Mesodermal cell (in vitro differentiated cells): ENCODE measurements at regions not wholly inside any gene's neighbourhood (a gene's known extent, or its start where the extent isn't known, plus 50 kb on each side); places are given as distances from the start of the nearest gene placed in this dataset.
"Not testable (repeated sequence)": the region's sequence is repeated elsewhere in the genome, so short reads cannot be mapped to it uniquely, and the experiment has no call there.

ENCODE experiments used
- H3K27ac ChIP-seq: 2 replicates; pipeline ENCODE4 v1.7.0; 2013; ENCODE audit warnings: mild to moderate bottlenecking, low read depth, low read length, moderate library complexity; ENCODE audit not compliant: severe bottlenecking
- H3K36me3 ChIP-seq: 2 replicates; pipeline ENCODE4 v1.7.1; 2013; ENCODE audit warnings: mild to moderate bottlenecking, low read length, moderate library complexity; ENCODE audit not compliant: control insufficient read depth, insufficient read depth
- H3K4me1 ChIP-seq: one replicate; pipeline ENCODE4 v1.7.1; 2013; ENCODE audit warnings: mild to moderate bottlenecking, low read length; ENCODE audit not compliant: insufficient read depth, control insufficient read depth, poor library complexity, severe bottlenecking
- H3K4me3 ChIP-seq: 2 replicates; pipeline ENCODE4 v1.7.0; 2013; ENCODE audit warnings: low read length, control low read depth, mild to moderate bottlenecking; ENCODE audit not compliant: insufficient read depth, poor library complexity, severe bottlenecking; ENCODE audit errors: extremely low read depth
- H3K9me3 ChIP-seq: 2 replicates; pipeline ENCODE4 v1.7.1; 2013; ENCODE audit warnings: mild to moderate bottlenecking, low read length, moderate library complexity; ENCODE audit not compliant: control insufficient read depth
- WGBS, 2 experiments: methylation state at CpG; one replicate each; pipeline ENCODE4 v1.1.5; 2013; ENCODE audit warnings: missing lambda C conversion rate in 2 of 2; ENCODE audit not compliant: insufficient coverage in 2 of 2; 5-methylcytosine and 5-hydroxymethylcytosine counted together

DNA sequence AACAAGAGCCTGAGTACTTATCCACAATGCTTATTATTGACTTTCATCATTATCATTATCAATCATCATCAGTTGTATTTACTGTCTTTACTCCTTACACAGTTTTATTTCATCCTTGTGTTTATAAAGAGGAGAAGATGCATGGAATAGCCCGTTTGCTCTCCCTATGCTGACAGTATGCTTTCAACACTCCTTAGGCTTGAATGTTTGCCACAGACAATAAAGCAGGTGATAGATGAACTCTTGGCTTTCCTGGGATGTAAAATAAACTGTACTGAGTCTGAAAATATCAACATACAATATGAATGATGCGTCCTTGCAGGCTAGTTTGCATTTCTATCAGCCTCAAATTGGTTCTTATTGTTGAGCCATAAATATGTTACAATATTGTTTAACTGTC lies 891.8 kb upstream of the NCAM2 start:
- no peaks in the 10 kb centered on the region for H3K36me3 ChIP-seq
- H3K4me3 ChIP-seq: no peak overlapping the region
- WGBS, 2 experiments: no CpG with 5 or more reads among the region's 2 CpGs
- no peaks in the 10 kb centered on the region for H3K4me1 ChIP-seq
- H3K9me3 ChIP-seq: no peaks in the 10 kb centered on the region
- H3K27ac ChIP-seq: no peak overlapping the region

DNA sequence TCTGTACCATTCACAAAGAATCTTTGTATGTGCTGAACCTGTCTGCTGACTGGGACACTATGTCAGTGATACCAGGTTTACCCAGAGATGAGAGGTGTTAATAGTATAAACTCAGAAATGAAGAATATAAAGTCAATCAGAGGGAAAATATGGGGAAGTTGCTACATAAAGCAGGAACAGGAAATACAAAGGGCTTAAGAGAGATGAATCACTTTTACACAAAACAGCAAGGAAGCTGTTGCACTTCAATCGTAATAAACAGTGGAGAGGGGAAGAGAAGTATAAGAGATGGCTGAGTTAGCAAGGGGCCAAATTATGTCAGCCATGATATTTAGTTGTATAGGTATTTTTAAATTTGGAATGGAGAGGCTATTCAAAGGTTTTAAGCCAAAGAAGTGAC lies 890.2 kb upstream of the NCAM2 start:
- H3K36me3 ChIP-seq: no peaks in the 10 kb centered on the region
- H3K9me3 ChIP-seq: no peaks in the 10 kb centered on the region
- H3K27ac ChIP-seq: no peak overlapping the region
- H3K4me1 ChIP-seq: no peaks in the 10 kb centered on the region
- 86 to 100% methylated on average over 1 of the region's 1 CpG for WGBS, 2 experiments
- no peak overlapping the region for H3K4me3 ChIP-seq

DNA sequence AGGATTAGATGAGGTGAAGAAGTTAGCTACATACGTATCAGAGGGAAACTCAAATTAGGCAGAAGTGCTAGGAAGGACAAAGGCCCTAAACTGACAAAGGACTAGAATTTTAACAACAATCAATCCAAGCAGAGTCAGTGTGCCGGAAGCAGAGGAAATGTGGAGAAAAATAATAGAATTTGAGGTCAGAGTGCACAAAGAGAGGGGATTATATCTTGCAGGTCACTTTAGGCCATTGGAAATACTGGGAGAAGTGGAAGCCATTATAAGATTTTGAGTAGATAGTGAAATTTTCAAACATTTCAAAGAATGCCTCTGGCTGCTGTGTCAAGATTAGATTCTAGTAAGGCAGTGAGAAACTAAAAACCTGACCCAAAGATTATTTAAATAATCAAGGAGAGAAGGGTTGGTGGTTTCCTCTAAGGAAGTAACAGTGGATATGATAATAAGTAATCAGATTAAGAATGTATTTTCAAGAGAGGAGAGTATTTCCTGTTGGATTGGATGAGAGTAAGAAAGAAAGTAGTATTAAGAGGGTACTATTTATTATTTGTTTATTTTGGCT lies 889.2 kb upstream of the NCAM2 start:
- Histone ChIP-seq H3K36me3 (no peaks in the 10 kb centered on the region), H3K4me3 (no peak overlapping the region), H3K9me3 (no peaks in the 10 kb centered on the region), H3K27ac (no peak overlapping the region), H3K4me1 (no peaks in the 10 kb centered on the region)
- WGBS, 2 experiments: 92 to 100% methylated on average over 1 to 2 of the region's 2 CpGs

DNA sequence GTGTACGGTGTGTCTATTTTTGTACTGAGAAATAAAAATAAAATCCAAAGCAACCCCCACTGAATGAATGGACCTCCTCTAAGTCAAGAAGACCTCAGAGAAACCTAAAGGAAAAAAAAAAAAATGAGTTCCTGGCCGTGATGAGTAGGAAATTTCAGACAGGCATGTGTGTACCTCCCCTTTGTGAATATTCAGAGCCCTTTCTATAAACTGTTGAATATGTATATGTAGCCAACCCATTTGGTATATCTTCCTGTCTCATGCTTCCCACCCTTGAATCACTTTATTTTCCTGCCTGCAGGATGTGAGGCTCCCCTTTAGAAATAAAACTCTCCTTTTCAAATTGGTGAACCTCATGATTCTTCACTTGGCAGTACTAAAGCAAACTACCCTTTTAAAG lies 887.8 kb upstream of the NCAM2 start:
- H3K36me3 ChIP-seq: no peaks in the 10 kb centered on the region
- no CpG with 5 or more reads among the region's 2 CpGs for WGBS, 2 experiments
- H3K9me3 ChIP-seq: no peaks in the 10 kb centered on the region
- no peak overlapping the region for H3K4me3 ChIP-seq
- no peak overlapping the region for H3K27ac ChIP-seq
- H3K4me1 ChIP-seq: no peaks in the 10 kb centered on the region

DNA sequence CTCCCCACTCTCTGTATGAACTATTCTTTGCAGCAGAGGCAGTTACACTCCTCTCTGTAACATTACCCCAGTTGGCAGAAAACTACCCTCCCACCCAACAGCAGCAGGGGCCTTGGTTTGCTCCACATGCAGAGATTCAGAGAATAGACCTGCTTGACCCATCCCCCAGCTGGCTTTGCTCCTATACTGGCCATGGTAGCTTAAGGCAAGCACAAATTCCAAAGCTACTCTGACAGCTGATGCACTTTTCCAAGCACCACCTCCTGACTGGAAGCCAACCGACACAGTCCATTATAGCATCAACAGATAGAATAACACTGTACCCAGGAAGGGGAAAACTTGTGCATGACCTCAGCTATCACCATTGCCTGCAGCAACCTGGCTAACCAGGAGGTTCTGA lies 846.5 kb upstream of the NCAM2 start:
- WGBS, 2 experiments: 80 to 86% methylated on average over 1 of the region's 1 CpG
- peaks cover 12% of the 10 kb centered on the region for H3K9me3 ChIP-seq
- H3K4me1 ChIP-seq: no peaks in the 10 kb centered on the region
- H3K4me3 ChIP-seq: no peak overlapping the region
- H3K36me3 ChIP-seq: no peaks in the 10 kb centered on the region
- no peak overlapping the region for H3K27ac ChIP-seq

DNA sequence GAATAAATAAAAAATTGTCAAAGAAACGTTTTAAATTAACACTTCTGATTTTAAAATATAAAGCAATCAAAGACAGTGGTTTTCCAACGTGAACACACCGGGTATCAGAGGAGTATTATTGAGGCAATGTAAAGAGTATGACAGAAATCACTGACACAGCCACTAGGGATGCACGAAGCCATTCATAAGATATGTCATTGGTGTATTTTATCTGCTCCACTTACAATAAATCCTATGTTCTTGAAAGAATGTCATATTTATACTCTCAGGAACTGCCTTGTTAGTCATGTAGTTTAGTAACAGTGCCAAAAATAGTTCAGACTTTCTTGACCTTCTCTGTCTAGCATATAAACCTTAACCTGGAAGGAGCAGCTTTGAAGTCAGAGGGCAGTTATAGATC lies 835.0 kb upstream of the NCAM2 start:
- Histone ChIP-seq H3K4me1 (no peaks in the 10 kb centered on the region), H3K36me3 (no peaks in the 10 kb centered on the region), H3K4me3 (no peak overlapping the region), H3K9me3 (no peaks in the 10 kb centered on the region), H3K27ac (no peak overlapping the region)
- WGBS, 2 experiments: no CpG with 5 or more reads among the region's 4 CpGs

DNA sequence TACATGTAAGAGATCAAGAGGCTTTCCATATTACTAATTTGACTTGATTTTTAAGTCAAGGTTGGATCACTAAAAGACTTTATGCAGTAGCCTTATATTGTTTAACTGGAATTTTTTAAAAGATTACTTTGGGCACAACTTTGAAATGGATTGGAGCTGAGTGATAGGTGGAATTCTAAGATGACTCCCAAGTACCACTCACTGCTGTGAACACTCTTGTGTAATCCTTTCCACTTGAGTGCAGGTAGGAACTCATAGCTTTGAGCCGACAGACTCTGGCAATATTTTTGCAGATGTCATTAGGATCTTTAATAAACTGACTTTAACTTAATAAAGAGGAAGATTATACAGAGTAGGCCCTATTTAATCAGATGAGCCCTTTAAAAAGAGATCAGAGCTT lies 831.1 kb upstream of the NCAM2 start:
- H3K27ac ChIP-seq: no peak overlapping the region
- H3K36me3 ChIP-seq: no peaks in the 10 kb centered on the region
- no peaks in the 10 kb centered on the region for H3K9me3 ChIP-seq
- H3K4me1 ChIP-seq: no peaks in the 10 kb centered on the region
- H3K4me3 ChIP-seq: no peak overlapping the region
- WGBS, 2 experiments: no CpG with 5 or more reads among the region's 1 CpG

DNA sequence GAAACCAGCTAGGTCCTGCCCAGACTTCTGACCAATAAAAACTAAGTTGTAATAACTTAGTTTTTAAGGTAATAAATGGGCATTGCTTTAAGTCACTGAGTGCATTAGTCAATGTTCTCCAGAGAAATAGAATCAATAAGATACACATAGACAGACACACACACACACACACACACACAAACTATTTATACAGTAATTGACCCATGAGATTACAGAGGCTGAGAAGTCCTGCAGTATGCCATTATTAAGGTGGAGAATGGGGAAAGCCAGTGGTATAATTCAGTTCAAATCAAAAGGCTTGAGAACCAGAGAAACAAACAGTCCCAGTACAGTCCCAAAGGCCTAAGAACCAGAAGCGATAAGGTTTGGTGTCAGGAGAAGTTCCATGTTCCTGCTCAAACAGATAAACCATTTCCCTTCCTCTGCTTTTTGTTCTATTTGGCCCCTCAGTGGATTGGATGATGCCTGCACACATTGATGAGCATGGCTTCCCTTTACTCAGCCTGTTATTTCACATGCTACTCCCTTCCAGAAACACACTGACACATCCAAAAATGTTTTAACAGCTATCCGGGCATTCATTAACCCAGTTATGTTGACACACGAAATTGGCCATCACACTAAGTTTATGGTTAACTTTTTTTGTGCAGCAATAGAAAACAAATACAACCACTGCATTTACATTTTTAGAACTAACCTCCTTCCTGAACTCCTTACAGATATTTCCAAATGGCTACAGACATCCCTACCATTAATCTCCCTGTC lies 828.2 kb upstream of the NCAM2 start:
- Histone ChIP-seq H3K36me3 (no peaks in the 10 kb centered on the region), H3K27ac (no peak overlapping the region), H3K4me3 (no peak overlapping the region), H3K9me3 (no peaks in the 10 kb centered on the region), H3K4me1 (no peaks in the 10 kb centered on the region)
- 86 to 91% methylated on average over 1 to 3 of the region's 3 CpGs for WGBS, 2 experiments

DNA sequence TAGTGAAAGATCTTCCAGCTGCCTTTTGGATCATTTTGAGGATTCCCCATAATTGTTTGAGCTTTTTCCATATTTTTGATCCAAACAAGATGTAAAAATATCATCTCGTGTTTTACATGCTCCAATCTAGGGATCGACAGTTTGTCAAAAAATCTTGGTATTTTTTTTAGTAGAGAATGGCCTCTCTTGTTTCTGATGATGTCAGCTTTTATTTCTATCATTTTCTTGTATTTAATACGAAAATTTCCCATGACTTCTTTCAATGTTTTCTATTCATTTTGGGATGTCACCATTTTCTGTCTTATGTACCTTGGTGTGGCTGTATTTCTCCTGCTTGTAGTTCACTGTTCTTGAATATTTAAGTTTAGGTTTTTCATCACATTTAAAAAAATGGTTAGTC lies 812.0 kb upstream of the NCAM2 start:
- Histone ChIP-seq H3K27ac (no peak overlapping the region), H3K36me3 (no peaks in the 10 kb centered on the region), H3K9me3 (peaks cover 5% of the 10 kb centered on the region), H3K4me1 (no peaks in the 10 kb centered on the region), H3K4me3 (no peak overlapping the region)
- WGBS, 2 experiments: no CpG with 5 or more reads among the region's 3 CpGs

DNA sequence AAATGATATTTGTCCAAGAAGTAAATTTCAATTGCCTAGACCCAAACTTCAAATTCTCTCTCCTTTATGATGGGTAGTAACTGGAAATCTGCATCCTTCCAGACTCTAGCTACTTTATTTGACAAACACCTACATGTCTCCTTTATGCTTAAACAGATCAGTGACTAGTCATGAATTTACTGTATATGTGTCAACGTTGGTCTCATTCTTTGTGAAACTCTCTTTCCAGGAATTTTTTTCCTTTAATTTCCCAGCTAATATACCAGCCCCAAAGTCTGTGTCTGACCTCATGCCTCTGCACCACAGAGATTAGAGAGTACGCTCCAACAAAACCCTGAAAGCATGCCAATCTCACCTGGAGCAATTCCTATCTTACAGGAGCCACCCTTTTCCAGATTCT lies 811.2 kb upstream of the NCAM2 start:
- WGBS, 2 experiments: 78 to 80% methylated on average over 1 of the region's 2 CpGs
- H3K27ac ChIP-seq: no peak overlapping the region
- H3K4me1 ChIP-seq: no peaks in the 10 kb centered on the region
- no peaks in the 10 kb centered on the region for H3K36me3 ChIP-seq
- peaks cover 5% of the 10 kb centered on the region for H3K9me3 ChIP-seq
- H3K4me3 ChIP-seq: no peak overlapping the region

DNA sequence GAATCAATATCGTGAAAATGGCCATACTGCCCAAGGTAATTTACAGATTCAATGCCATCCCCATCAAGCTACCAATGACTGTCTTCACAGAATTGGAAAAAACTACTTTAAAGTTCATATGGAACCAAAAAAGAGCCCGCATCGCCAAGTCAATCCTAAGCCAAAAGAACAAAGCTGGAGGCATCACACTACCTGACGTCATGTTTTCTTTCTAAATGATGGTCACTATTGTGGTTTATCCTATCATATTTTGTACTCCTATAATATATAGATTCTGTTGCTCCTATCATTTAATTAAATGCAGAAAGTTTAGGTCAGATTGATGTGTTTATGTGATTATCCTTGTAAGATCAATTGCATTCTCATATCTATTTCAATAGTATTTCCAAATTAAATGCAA lies 796.9 kb upstream of the NCAM2 start:
- H3K4me3 ChIP-seq, H3K4me1 ChIP-seq, H3K9me3 ChIP-seq, H3K27ac ChIP-seq, H3K36me3 ChIP-seq: not testable (repeated sequence)
- WGBS, 2 experiments: no CpG with 5 or more reads among the region's 4 CpGs
